GM18907 (cell line): ENCODE measurements at regions not wholly inside any gene's neighbourhood (a gene's known extent, or its start where the extent isn't known, plus 50 kb on each side); places are given as distances from the start of the nearest gene placed in this dataset.
"Not testable (repeated sequence)": the region's sequence is repeated elsewhere in the genome, so short reads cannot be mapped to it uniquely, and the experiment has no call there.

Experiments used
- ATAC-seq: cut with Tn5 transposase; IDR thresholded peaks from one replicate; pipeline ENCODE4 v1.9.1; 2021; ENCODE audit warnings: mild to moderate bottlenecking, moderate library complexity; ENCODE audit not compliant: unreplicated experiment

DNA sequence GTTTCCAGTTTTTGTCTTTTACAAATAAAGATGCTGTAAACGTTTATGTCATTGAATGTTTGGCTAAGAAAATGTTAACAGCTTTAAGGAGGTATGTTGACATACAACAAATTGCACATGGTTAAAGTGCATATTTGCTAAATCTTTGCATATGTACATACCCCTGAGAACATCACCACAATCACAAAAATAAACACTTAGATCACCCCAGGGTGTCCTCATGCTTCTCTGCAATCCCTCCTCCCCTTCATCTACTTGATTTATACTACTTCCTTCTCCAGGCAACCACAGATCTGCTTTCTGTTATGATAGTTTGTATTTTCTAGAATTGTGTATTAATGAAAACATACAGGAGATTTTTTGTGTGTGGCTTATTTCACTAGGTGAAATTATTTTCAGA is 209.5 kb downstream of the GLRX3 start:
- ATAC-seq = no peak

DNA sequence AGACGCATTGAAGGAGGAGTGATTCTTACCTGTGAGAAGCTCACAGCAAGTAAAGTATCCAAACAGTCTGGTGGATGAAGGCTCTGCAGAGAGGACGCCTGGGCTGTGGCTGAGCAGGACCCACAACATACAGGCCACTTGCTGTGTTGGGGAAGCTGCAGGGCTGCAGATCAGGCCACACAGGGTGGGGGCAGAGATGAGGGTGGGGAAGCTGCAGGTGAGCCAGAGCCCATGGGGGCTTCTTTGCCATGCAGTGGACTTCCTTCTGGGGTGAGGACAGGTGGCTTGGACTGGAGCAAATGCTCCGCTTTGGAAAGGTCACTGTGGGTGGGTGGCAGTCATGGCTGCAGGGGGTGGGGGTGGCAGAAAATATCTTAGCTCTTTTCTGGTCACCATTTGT is 214.8 kb downstream of the GLRX3 start:
- ATAC-seq = no peak

DNA sequence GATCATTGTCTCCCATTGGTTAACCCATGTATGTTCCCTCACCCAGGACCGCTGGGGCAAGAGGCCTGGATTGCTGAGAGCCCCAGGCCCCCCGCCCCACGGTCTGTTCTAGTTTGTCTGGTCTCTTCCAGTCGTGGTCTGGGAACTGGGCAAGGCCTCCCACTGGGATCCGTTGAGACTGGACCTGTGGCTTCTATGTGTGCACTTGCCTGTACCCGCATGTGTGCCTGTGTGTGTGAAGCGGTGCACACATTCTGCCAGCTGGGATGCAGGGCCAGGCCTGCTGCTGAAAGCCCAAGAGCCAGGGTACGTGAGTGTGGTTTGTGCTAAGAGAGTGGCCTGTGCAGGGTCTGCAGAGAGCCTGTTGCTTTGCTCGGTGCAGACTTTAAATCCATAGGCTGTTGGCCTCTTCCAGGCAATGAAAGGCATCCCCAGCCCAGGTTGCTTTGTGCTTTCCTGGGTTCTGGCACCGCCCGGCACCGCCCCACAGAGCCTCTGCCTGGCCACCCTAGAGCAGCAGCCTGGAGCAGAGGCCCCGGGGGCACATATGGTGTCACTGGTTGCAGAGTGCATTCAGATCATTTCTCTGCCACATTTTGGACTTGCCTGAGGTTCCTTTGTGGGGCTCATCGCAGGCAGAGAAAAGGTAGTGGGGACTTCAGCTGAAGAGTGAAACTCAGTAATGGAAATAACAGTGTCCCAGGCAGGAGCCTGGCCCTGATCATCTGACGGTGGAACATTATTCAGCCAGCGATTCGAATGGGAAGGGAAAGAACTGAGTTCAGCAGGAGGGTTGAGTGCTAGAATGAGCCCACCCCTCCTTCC is 215.5 kb downstream of the GLRX3 start:
- no peak for ATAC-seq

DNA sequence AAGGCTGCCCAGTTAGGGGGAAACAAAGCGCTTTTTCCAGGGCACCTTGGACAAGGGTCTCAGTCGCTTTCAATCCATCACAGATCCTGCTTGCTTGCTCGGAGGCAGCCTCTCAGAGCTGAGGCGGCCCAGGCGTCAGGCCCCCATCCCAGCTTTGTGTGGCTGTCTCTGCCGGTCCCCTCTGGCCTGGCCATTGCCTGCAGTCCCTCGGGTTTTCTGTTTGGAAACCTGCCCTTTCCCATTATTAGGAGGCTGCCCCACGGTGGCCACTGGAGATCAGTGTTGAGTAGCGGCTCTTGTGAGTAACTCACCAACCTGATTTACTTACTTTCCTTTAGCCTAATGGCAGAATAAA is 216.1 kb downstream of the GLRX3 start:
- ATAC-seq = no peak

DNA sequence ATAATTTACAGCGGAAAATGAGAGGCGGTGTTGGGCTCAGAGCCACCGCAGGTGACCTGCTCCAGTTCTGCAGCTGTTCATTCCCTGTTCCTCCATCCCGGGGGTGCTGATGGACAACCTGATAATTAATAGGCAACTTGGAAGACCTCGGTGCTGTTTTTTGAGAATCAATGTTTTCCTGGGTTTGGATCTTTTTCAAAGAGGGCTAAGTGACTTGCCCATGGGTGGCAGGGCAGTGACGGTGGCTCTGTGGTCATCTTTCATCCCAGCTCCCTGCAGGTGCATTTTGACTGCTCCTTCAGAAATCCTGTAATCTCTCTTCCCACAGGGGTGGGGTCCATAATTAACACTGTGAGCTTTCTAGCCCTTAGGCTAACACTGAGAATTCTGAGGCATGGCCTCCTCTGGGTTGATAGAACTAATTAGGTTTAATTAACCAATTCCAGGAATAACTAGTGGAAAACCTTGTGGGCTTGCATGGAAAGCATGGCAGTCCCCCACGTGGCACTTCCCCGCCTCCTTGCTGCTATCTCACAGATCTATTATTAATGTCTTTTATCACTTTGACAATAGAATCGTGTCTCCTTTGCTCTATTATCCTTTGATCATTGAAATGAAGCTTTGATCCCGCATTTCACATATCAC is 217.9 kb downstream of the GLRX3 start:
- no peak for ATAC-seq

DNA sequence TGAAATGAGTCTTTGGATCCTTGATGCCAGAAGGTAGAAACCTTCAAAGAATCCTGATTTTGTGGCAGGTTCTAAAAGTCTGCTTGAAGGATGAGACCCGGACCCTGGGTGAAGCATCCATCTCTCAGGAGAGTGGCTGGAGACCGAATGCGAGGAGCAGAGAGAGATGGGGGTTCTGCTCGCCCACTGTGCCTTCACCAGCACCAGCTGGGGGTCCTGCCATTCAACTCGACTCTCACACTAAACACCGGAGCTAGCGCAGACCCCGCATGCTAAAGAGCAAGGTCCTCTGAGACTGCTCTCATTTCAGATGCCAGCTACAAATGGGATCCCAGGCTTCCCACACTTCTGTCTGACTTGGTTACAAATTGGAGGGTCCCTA is 218.4 kb downstream of the GLRX3 start:
- ATAC-seq = no peak

DNA sequence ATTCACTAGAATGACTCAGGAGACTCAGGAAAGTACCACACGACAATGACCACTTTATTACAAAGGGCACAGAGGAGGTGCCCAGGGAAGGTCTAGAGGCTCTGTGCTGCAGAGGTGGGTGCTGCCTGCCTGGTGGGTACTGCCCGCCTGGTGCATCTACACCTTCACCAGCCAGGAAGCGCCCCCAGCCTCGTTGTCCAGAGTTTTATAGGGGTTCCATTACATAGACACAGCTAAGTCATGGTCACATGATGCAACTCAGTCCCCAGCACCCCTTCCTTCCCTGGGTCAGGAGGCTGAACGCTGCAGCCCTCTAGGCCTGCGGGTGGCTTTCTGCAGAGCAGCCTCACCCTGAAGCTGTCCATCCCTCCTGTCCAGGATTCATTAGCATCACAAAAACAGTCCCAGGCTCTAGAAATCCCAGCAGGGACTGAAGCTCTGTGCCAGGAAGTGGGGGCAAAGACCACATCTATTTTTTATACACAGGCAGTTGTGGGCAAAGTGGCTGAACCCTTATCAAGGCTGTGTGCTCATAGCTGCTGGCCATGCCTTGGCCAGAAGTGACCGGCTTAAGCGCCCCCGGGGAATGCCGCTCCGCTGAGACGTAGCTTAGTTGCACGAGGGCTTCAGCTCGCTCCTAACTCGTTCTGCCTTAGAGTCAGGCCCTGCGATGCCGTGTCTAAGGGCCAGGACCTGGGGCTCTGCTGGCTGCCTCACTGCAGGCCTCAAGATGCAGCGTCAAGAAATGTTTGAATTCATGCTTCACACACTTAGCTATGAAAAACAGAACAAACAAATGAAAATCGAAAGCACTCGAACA is 219.0 kb downstream of the GLRX3 start:
- no peak for ATAC-seq

DNA sequence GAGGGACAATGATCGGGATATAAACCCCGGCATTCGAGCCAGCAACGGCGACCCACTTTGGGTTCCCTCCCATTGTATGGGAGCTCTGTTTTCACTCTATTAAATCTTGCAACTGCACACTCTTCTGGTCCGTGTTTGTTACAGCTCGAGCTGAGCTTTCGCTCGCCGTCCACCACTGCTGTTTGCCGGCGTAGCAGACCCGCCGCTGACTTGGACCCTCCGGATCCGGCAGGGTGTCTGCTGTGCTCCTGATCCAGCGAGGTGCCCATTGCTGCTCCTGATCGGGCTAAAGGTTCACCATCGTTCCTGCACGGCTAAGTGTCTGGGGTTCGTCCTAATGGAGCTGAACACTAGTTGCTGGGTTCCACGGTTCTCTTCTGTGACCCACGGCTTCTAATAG is 220.2 kb downstream of the GLRX3 start:
- not testable (repeated sequence) for ATAC-seq

DNA sequence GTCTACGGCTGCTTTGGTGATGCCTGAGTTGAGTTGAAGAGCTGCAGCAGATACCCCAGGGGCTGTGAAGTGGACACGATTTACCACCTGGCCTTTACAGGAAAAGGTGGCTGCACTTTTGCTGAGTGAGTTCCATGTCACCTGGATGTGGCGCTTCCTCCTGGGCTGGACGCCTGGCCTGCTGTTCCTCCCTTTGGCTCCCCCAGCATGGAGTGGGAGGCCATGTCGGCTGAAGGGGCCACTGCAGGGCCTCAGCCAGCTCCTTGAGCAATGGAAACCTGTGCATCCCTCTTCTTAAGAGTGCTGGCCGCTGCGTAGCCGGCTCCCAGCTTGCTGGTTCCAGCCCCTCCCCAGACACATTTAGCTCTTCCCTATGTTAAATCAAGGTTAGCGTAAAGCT is 221.0 kb downstream of the GLRX3 start:
- ATAC-seq = no peak

DNA sequence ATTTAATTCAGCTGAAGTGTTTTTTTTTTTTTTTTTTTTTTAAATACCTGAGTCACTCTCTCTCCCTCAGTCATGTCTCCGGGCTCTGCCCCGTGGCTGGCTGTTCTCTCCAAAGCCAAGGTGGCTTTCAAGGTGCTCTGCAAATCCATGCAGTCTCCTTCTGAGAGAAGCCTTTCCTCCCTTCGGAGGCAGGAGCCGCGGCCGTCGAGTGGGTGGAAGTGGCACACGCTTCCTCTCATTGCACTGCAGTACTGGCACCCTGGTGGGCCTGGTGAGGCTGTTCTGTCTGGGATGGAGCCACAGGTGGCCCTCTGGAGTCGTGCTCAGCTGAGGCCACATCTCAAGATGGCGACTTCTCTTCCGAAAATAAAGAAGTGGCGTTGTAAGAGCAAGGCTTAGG is 221.8 kb downstream of the GLRX3 start:
- no peak for ATAC-seq

DNA sequence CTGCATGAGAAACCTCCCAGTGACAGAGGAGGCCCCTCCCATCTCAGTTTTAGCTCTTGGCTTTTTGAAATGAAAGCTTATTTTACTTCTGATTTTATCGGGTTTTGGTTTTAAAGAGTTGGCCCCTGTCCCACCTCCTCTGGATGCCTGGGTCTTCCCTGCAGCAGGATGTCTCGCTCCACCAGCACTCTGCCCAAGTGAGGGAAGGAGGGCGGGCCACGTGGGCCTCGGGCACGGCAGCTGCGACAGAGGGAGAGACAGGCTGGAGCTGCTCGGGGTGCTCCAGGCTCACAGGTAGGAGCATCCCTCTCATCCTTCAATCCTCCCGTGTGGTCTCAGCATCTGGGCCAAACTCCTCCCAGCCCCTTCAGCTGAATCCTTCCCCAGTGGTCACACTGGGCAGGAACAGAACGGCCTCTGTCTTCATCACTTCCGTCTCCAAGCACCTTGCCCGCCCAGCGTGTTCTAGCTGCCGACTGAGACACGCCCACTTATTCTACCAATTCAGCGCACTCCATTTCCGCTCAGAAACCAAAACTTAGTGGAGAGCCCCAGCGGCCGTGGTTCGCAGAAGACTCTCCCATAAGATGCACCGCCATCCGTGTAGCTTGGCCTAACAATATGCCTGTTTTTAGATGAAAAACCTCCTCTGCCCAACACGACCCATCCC is 222.9 kb downstream of the GLRX3 start:
- no peak for ATAC-seq

DNA sequence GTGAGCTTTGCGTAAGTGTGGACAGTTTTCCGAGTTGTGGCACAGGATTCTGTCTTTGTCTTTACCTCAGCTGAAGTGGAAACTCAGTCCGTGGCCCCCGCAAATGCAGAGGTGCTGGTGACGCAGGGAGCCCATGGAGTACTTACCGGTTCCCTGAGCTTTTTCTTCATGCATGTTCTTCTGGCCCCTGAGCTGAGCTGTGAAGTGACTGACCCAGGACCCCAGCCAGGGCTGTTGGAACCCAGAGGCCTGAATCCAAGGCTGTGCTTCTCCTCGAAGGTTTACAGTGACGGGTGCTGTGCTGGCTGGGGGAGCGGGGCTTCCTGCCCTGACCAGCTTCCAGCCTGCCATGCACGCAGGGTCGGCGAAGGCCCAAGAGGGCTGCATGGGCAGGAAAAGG is 223.5 kb downstream of the GLRX3 start:
- ATAC-seq = no peak

DNA sequence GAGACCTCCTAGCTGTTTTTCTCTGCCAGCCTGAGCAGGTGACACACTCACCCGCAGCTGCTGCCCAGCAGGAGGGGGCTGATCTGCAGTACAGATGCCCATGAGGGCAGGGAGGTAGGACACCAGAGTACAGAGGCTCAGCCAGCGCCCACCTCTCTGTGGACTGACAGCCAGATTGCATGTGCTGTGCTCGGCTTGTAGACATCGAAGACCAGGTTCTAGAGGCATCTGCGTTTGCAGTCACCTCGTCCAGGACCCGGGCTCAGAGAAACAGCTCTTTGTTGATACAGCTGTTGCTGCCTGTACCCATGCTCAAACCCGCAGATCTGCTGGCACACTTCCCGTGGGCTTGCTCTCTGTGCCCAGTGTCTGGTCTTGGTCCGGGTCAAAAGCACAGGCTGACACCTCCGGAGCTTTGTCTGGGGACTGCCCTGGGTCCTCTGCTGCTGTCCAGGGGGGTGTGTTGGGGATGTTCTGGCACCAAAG is 224.7 kb downstream of the GLRX3 start:
- ATAC-seq = no peak

DNA sequence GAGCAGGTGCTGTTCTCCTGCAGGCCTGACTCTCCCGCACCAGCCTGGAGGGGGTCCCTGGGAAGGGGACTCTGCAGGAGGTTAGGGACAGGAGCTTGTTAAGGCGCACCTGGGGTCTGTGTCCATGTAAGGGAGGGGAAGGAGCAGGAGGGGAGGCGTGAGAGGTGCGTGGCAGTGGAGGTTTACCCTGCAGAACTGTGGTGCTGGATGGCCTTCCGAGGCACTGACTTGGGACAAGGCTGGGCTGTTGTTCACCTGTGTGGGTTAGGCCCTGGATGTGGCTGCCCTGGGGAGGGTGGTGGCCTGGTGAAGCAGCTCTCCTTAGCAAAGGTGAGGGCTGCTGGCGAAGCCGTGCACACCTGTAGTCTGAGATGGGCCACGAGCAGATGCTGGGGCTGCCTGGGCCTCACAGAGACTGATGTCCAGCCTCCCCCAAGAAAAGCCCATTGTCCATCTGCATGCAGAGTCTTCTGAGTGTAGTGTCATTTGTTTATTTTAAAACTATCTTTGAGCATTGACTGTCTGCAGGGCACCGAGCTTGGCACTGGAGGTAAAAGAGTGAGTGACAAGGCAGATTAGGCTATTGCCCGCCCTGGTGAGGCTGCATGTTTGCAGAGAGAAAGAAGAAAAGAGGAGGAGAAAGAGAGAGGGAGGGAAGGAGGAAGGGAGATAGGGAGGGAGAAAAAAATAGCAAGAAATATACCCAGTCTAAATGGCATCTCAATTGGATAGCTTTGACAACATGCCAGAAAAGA is 225.3 kb downstream of the GLRX3 start:
- ATAC-seq = no peak

DNA sequence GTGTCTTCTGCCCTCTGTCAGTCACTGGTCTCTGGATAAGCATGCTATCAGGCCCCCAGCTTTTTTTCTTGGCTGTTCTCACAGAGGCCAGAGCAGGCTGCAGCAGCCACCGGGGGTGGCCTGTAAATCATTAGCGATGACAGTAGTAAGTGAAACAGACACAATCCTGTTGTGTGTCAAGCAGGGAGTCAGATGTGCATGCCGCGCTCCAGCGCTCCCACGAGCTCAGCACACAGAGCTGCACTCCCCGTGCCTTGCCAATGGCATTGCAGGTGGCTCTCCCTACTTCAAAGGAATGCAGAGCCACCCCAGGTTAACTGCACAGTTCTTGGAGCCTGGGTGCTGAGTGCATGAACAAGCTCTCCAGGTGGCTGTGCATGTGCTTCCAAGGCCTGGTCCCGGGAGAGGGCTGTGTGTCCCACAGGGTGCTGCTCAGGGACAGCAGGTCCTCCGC is 226.1 kb downstream of the GLRX3 start:
- no peak for ATAC-seq

DNA sequence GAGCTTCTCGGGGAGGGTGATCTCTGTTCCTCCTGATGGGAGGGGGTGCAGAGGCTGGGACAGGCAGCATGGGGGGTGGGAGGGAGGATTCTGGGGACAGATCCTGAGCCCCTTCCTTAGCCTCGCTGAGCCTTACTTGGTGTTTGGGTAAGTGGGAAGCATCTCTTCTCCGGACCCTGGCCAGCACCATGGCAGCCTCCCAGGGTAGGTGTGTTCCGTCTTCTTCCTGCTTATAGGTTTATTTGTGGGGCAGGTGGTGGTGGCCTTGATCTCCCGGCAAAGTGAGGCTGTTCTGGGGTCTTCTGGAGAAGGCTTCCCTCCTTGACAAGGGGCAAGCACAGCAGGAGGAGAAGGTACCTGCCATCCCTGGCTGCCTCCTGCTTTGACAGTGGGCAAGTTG is 226.9 kb downstream of the GLRX3 start:
- no peak for ATAC-seq

DNA sequence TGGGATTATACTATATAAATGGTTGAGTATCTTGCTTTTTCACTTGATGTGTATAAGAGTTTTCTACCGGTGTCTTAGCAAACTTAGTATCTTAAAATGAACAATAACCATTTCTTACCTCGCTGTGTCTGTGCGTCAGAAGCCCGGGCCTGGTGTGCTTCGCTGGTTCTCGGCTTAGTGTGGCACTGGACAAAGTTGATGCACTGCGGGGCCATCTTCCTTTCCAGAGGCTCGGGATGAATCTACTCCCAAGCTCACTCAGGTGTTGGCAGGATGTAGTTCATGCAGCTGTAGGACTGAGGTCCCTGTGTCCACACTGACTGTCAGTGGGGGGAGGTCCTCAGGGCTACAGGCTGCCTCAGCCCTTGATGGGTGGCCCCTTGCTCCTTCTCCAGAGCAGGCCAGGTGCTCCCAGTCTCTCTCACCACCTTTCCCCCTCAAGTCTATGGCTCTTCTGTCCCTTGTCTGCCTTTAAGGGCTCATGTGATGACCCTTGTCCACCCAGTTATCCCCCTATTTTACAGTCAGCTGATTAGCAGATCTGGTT is 227.8 kb downstream of the GLRX3 start:
- ATAC-seq = no peak

DNA sequence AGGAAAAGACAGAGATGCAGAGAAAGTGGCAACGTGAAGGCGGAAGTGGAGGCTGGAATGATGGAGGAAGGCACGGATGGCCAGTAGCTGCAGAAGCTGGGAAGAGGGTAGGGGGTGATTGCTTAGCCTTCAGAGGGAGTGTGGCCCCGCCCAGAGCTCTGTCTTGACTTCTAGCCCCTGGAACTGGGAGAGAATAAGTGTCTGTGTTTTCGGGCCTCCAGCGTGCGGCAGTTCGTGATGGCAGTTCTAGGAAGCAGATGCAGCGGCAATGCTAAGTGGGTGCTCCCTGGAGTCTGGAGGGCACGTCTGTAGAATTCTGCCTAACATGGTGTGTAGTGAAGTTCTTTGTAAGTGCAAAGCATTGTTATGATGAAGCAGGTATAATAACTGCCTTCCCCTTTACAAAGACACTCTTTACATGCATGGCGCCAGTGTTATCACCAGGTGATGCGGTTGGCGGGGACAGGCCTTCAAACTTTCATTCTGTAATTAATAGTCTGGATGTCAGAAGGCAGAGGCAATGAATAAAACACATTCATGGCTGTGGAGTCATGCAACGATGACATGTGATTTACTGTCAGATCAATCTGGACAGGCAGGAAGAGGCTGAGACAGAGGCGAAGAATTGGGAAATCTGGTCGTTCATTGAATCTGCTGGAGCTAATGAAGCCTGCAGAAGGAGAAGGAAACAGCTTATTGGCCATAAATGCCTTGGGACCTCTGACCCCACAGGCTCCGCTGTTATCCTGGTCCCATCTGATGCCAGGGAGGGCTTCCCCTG is 228.6 kb downstream of the GLRX3 start:
- ATAC-seq = no peak
